ENCODE measurements at regions not wholly inside any gene's neighbourhood (a gene's known extent, or its start where the extent isn't known, plus 50 kb on each side); places are given as distances from the start of the nearest gene placed in this dataset.

GRCh38 chr5:105817914-105818313 is 1852.8 kb downstream of the EFNA5 start:
- Histone ChIP-seq H3K4me3 (ENCODE audit: low read depth, low read length) (no peak overlapping the region), H3K27me3 (replicated peaks) (no peaks in the 10 kb centered on the region), H3K27ac (no peak overlapping the region), H3K36me3 (replicated peaks) (no peaks in the 10 kb centered on the region)
- no peak for TF ChIP-seq CTCF (IDR thresholded peaks at IDR 0.05; ENCODE audit: low read depth, low read length, missing control alignments)
- DNase-seq, result no peak
- in situ Hi-C loops (cut with HindIII; ENCODE audit: low pct_ligation_motif_present, low sequenced_read_pairs), result no loop called here

GRCh38 chr5:105817416-105817815 is 1853.3 kb downstream of the EFNA5 start:
- Histone ChIP-seq H3K4me3 (ENCODE audit: low read depth, low read length) (no peak overlapping the region), H3K27me3 (replicated peaks) (no peaks in the 10 kb centered on the region), H3K27ac (no peak overlapping the region), H3K36me3 (replicated peaks) (no peaks in the 10 kb centered on the region)
- no peak for TF ChIP-seq CTCF (IDR thresholded peaks at IDR 0.05; ENCODE audit: low read depth, low read length, missing control alignments)
- no peak for DNase-seq
- in situ Hi-C loops (cut with HindIII; ENCODE audit: low pct_ligation_motif_present, low sequenced_read_pairs), result no loop called here

- TF ChIP-seq CTCF (IDR thresholded peaks at IDR 0.05; ENCODE audit: low read depth, low read length, missing control alignments), result no peak
- Histone ChIP-seq H3K27ac (no peak overlapping the region), H3K27me3 (replicated peaks) (no peaks in the 10 kb centered on the region), H3K36me3 (replicated peaks) (no peaks in the 10 kb centered on the region), H3K4me3 (ENCODE audit: low read depth, low read length) (no peak overlapping the region)
- no peak for DNase-seq
- in situ Hi-C loops (cut with HindIII; ENCODE audit: low pct_ligation_motif_present, low sequenced_read_pairs), result no loop called here
Measured at GRCh38 chr5:105816961-105817360, 1853.8 kb downstream of the EFNA5 start.

- Histone ChIP-seq H3K36me3 (replicated peaks) (no peaks in the 10 kb centered on the region), H3K27ac (no peak overlapping the region), H3K27me3 (replicated peaks) (no peaks in the 10 kb centered on the region), H3K4me3 (ENCODE audit: low read depth, low read length) (no peak overlapping the region)
- TF ChIP-seq CTCF (IDR thresholded peaks at IDR 0.05; ENCODE audit: low read depth, low read length, missing control alignments), result no peak
- in situ Hi-C loops (cut with HindIII; ENCODE audit: low pct_ligation_motif_present, low sequenced_read_pairs), result no loop called here
- DNase-seq, result no peak
Measured at GRCh38 chr5:105812304-105812703, 1858.4 kb downstream of the EFNA5 start.

GRCh38 chr5:105807951-105808350 is 1862.8 kb downstream of the EFNA5 start:
- H3K4me3 ChIP-seq (ENCODE audit: low read depth, low read length), result no peak overlapping the region
- in situ Hi-C loops (cut with HindIII; ENCODE audit: low pct_ligation_motif_present, low sequenced_read_pairs), result no loop called here

More at GRCh38 chr5:105807951-105808350, 1862.8 kb downstream of the EFNA5 start:
- H3K27ac ChIP-seq, result no peak overlapping the region
- no peak for TF ChIP-seq CTCF (IDR thresholded peaks at IDR 0.05; ENCODE audit: low read depth, low read length, missing control alignments)
- no peak for DNase-seq
- H3K36me3 ChIP-seq (replicated peaks), result no peaks in the 10 kb centered on the region
- no peaks in the 10 kb centered on the region for H3K27me3 ChIP-seq (replicated peaks)
